HG03571 (cell line): ENCODE measurements at regions not wholly inside any gene's neighbourhood (a gene's known extent, or its start where the extent isn't known, plus 50 kb on each side); places are given as distances from the start of the nearest gene placed in this dataset.

ENCODE experiments used
- ATAC-seq: cut with Tn5 transposase; IDR thresholded peaks from one replicate; pipeline ENCODE4 v1.9.1; 2021; ENCODE audit not compliant: unreplicated experiment

- no peak for ATAC-seq
Measured at GRCh38 chr2:220036431-220036830, 409.0 kb downstream of the SLC4A3 start.

DNA sequence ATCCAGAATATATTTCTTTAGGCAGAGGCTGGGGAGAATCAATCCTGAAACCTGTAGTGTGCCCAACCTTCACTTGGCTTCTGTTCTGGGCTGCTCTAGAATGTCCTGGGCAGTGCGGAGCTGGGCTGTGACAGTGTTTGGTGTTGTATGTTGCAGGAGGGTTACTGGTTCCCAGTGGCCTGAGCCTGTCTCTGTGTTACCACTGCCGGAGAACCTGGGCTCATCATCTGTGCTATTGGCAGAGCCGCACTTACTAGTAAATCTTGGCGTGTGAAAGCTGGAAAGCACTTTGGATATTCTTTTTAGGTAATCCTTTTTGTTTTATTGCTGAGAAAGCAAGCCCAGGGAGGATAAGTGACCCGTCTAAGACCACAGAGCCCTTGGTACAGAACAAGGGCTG lies 412.9 kb downstream of the SLC4A3 start:
- ATAC-seq = no peak

DNA sequence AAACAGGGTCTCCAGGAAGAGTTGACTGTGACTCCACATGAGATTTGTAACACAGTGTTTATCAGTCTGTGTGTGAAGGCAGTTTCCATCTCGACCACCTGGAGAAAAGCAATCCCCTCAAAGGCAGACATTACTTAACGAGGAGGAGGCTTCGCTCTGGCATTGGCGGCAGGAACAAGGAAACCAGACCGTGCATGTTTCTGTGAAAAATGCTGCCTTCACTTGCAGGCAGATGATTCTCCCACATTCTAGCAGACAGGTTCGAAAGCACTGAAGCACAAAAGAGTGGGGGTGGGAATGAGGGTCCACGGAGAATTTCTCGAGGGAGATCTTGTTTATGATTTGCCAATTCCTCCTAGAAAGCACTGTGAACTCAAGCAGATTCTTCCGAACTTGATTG lies 414.0 kb downstream of the SLC4A3 start:
- no peak for ATAC-seq

DNA sequence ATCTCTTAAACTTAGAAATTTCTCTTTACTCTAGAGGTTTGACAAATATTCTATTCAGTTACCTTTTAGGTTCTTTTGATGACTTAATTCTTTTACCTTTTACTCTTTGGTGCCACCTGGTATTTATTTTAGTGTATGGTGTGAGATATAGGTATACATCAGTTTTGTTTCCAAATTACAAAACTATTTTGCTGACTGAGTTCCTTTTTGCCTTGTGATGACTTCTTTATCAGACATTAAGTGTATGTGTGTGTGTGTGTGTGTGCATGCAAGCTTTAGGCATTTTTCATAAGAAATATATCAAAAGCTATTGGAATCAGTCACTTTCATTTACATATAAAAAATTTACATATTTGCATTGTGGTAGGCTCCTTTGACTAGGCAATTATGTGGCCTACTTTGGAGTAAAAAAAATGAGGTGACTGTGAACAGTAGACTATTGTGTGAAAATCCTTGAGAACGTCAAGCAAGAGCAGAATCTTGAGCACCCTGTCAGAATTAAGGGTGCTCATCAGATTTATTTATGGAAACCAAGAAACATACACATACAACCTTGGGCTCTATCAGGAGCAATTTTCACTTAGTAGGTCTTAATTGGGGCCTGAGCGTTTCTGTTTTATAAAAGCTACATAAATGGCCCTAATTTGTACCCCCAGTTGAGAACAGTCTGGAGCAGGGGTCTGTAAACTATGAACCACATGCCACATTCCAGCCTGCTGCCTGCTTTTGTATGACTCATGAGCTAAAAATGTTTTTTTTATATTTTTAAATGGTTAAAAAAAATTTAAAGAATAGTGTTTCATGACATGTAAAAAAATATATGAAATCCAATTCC lies 415.9 kb downstream of the SLC4A3 start:
- ATAC-seq = no peak

DNA sequence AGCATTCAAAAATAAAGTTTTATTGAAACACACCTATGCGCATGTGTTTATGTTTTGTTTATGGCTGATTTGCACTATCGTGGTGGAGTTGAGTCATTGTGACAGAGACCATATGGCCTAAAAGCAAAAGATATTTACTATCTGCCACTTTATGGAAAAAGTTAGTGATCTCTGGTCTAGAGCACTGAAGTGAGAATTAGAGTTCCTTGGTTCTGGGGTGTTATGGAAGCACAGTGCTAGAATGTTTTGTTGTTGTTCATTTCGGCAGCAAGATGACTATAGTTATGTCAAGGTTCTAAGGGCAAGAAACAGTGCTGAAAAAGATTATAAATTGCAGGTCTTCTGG lies 416.5 kb downstream of the SLC4A3 start:
- ATAC-seq = no peak

- no peak for ATAC-seq
Measured at GRCh38 chr2:220044383-220044782, 417.0 kb downstream of the SLC4A3 start.

DNA sequence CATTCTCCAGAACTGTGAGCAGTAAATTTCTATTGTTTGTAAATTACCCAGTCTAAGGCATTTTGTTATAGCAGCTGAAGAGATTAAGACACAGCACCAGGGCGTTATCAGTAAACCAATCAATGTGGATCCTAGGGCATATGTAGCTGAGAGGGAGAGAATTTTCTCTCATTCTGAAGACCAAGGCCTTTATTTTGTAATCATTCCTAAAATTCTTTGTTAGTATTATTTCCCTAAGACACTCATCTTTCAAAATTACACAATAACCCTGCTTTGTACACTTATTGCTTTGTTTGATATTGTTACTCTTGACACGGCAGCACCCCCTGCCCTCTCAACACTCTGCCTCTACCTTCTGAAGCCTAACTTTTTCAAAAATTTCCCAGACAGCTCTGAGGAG lies 419.1 kb downstream of the SLC4A3 start:
- ATAC-seq = no peak

- ATAC-seq = no peak
Measured at GRCh38 chr2:220051716-220052115, 424.3 kb downstream of the SLC4A3 start.

DNA sequence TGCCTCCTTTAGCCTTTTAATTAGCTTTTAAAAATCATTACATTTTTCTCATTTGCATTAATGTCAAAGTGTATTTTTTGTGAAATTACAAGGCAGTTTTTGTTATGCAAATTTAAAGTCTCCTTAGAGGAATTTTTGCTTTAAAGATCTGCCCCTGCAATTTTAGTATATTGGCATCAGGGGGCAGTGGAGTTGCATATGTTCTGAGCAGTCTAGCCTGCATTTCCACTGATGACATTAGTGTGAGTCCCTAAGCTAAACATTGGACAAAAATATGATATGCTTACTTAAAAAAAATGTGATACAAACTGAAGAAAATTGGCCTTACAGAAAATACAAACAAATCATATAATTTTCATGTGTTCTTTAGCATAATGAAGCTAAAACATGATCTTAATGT lies 426.5 kb downstream of the SLC4A3 start:
- ATAC-seq = no peak

GRCh38 chr2:220057391-220057790 lies 430.0 kb downstream of the SLC4A3 start:
- ATAC-seq = no peak

DNA sequence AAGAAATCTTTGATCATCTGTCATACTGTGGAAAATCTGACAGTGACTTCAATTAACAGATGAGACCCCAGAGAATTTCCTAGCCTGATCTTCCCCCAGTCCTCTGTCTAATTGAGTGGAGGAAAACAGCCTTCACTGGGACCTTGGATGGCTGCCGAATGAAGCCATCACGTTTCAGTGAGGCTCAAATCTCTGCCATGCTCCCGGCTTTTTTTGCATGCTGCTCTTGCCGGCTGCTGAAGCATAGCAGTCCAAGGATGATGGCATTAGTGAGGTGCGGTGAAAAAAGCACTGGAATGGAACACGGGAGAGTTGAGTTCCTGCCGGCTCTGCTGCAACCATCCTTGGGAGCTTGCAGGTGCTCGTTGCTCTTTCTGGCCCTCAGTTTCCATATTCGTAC lies 430.5 kb downstream of the SLC4A3 start:
- ATAC-seq = no peak

GRCh38 chr2:220064111-220065030 lies 436.9 kb downstream of the SLC4A3 start:
- no peak for ATAC-seq

- ATAC-seq = no peak
Measured at GRCh38 chr2:220065581-220065980, 438.2 kb downstream of the SLC4A3 start.

DNA sequence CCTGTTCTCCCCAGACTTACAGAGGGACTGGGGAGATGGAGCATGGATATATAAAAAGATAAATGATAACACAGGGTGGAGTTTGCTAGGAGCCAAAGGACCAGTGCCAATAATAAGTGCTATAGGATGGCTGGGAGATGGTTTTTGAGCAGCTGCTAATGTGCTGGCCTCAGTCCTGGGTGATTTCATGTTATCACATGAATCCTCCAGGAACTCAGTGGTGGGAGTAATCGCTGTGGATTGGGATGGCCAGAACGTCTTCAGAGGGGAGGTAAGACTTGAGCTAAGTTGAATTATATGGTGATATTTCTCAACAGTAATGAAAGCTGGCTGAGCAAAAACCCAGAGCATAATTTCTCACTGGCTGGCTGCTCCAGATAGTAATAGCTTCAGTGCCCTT lies 441.4 kb downstream of the SLC4A3 start:
- no peak for ATAC-seq

GRCh38 chr2:220070349-220070748 lies 442.9 kb downstream of the SLC4A3 start:
- no peak for ATAC-seq

DNA sequence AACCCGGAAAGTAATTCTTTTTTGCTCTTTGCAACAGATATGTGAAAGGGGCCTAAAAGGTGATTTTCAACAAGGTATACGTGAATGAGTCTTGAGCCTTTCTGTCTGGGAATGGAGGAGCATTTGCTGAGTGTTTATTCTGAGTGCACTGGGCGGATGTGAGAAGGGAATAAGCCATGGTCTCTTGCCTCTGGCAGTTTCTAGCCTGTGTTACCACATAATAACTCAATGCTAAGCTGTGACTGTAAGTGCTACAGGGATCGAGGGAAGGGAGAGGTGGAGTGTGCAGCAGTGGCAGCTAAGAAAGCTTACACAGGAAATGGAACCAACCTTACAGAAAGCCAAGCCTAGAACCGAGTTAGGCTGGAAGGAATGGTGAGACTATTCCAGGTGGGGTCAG lies 444.3 kb downstream of the SLC4A3 start:
- no peak for ATAC-seq

- ATAC-seq = no peak
Measured at GRCh38 chr2:220072669-220073220, 445.3 kb downstream of the SLC4A3 start.

DNA sequence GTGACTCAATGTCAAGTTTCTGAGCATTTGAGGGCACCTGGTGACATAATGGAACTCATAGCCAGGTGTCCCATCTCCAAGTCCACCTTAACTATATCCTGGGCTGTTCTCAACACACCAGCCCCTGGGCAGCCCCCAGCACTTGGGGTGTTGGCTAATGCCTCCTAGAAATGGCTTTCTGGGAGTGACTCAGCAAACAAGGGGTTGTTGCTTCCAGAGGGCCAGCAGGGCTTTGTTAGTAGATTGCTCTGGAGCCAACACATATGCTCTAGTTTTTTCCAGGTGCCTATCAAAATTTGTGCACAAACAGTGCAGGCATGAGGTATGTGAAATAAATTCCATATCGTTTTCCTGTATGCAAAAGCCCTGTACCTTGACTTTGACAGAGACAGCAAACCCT lies 448.4 kb downstream of the SLC4A3 start:
- ATAC-seq = no peak

DNA sequence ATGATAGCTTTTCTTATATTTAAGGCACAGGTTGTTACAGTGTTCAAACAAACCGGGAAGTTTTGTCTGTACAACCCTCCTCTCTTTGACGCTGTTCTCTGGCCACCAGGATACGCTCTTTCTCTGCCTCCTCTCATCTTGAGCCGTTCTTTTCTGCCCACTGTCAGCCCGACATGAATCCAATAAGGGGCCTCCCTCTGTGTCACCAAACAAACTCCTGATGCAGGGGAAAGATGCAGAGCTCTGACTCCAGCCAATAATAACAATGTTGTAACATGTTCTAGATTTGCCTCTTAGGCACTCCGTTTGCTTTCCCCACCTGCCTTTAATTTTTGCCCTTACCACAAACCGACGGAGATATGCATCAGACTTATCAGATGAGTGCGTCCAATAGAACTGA lies 449.3 kb downstream of the SLC4A3 start:
- no peak for ATAC-seq

DNA sequence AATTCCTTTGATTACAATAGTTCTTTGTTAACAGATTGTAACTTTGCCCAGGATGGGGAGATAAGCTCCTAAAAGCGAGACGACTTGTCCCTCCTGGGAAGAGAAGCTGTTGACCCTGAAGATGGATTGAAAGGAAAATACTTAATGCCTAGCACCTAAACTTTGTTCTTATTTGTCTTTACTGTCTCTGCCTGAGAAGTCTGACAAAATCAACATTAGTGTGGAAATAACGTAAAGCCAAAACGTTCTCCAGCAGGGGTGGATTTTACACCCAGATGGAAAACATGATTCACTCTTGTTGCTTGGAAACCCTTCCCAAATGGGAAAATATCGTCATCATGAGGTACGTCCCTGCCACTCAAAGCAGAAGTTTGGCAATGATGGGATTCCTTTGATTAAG lies 450.1 kb downstream of the SLC4A3 start:
- no peak for ATAC-seq

GRCh38 chr2:220078439-220078838 lies 451.0 kb downstream of the SLC4A3 start:
- no peak for ATAC-seq

GRCh38 chr2:220079595-220079994 lies 452.2 kb downstream of the SLC4A3 start:
- ATAC-seq = no peak
